GM18502 (cell line): ENCODE measurements at regions not wholly inside any gene's neighbourhood (a gene's known extent, or its start where the extent isn't known, plus 50 kb on each side); places are given as distances from the start of the nearest gene placed in this dataset.

Source experiments
- ATAC-seq: cut with Tn5 transposase; IDR thresholded peaks from one replicate; pipeline ENCODE4 v1.9.1; 2021; ENCODE audit warnings: mild to moderate bottlenecking; ENCODE audit not compliant: unreplicated experiment, poor library complexity

DNA sequence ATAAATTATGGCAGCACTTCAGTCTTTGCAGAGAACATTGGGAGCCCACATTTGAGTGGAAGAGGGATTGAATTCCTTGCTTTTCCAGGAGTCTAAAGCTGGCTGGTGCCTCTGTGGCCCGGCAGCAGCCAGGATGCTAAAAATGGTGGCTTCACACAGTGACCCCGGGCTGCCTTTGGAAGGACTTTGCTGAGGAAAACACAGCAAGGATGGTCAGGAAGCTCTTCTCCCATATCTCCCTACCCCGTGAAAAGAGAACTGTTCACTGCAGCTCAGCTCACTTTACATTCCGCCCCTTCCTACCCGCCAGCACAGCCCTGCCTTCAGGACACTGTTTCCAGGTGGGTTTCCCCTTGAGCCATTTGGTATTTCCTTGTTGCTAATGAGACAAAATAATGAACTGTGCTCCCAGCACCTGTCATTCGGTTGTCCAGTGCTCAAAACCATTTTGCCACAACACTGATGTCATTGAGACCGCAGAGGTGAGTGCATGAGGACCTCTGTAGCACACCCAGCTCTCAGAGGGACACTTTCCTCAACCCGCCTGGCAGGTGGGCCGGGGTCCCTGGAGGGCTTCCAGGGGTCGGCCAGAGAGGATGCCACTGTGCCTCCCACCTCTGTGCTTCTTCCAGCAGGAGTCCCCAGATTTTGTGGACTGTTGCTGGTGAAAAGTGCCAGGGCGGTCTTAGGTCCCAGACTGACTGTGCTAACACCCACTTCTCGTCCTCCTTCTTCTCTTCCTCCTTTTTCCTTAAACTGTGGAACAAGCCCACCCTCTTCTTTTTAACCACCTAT is 255.7 kb upstream of the PPP2R2D start:
- no peak for ATAC-seq

DNA sequence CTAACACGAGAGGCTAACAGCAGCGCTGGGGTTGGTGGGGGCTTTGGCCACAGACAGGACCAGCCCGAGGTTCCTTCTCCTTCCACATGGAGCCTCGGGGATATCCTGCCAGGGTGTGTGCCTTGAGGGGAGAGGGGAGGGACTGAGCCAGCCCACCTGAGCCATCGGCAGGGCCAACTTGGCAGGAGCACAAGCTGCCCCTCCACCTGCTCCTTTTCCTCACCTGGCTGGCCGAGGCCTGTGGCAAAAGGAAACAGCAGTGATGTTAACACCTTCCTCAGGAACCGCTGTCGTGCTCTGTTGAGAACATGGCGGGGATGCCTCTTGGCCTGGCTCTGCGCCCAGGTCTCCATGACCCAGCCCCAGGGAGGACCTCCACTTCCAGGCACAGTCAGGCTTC is 255.1 kb upstream of the PPP2R2D start:
- ATAC-seq, result no peak

DNA sequence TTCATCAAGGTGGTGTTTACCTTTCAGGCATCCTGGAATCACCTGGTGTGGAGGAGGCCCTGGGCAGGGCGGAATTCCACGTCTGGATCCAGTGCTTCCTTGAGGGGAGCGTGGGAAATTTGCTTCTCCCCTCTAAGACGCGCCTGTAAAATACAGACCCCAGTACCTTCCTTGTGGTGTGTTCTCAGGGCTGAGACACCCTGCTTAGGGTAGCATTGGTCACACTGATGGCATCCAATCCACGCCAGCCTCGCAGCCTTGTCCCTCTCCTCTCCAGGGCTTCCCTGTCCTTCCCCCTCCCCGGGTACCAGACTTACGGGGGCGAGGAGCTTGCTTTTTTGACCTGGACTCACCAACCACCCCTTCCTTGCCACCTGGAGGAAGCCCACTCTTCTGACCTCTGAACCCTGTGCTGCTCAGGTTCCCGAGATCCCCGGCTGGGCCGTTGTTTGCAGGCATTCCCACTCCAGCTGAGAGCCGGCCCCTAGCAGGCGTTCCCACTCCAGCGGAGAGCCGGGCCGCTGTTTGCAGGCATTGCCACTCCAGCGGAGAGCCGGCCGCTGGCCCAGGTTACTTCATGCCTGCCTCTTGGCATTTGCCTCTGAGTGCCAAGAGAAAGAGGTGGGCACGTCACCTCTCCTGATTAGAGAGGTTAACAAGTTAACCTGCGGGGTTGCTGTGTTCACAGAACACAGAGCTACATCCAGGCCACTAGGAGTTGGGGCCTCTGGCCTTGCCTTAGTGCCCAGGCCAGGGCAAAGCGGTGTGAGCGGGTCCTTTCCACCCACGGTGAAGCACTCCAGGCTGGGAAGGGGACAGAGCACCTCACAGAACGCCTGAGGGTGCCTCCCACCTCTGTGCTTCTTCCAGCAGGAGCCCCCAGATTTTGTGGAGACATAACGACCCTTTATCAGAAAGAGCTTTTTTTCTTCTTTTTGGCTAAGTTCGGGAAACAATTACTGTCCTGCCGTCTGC is 254.0 kb upstream of the PPP2R2D start:
- ATAC-seq, result no peak

DNA sequence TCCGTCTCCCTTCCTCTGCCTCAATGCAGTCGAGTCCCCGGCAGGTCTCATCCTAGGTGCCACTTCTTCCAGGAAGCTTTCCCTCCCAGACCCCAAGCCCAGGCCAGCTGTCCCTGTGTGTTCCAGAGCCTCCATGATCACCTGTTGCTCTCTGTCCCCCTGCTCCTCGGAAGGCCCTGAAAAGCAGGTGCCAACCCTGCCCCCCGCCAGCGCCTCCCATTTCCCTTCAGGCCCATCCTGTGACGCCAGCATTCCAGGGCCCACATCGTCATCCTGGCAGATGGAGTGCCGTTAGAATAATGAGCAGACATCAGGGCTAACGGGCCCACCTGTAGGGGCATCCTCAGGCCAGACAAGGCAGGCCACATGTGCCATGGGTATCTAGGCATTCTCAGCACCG is 253.0 kb upstream of the PPP2R2D start:
- ATAC-seq, result no peak

DNA sequence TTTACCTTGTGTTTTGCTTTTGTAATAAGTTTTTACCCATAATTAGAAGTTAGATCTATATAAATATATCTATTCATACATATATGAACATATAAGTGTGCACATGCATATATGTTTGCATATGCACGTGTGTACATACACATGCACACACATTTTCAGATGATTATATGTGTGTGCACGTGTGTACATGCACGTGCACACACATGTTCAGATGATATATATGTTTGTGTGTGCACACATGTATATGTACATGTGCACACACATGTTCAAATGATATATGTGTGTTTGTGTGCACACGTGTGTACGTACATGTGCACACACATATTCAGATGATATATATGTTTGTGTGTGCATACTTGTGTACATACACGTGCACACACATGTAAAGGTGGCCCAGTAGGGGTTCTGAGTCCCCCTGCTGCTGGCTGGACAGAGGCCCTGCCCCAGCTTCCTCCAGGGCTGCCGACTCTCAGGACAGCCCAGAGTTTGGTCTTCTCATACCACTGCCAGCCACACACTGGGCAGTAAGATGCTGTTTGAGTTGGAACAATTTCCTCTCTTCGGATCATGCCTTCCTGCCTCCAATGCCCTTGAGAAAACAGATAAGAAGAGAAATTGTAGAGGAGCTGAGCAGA is 252.3 kb upstream of the PPP2R2D start:
- no peak for ATAC-seq

DNA sequence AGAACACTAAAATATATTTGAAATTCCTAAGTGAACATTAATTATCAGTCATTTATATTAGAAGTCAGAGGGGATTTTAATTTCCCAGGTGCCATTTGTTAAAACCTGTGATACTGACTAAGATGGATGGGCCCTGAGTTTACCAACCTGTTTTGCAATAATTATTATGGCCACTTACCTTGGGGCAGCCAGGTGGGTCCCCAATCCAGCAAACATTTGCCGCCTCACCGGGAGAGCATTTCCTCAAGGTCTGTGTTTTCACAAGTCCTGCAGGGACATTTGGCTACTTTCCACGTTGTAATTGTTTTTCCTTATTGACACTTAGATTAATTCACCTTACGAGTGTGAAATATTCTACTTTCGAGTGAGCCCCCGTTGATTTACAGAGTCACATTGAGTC is 251.2 kb upstream of the PPP2R2D start:
- no peak for ATAC-seq

DNA sequence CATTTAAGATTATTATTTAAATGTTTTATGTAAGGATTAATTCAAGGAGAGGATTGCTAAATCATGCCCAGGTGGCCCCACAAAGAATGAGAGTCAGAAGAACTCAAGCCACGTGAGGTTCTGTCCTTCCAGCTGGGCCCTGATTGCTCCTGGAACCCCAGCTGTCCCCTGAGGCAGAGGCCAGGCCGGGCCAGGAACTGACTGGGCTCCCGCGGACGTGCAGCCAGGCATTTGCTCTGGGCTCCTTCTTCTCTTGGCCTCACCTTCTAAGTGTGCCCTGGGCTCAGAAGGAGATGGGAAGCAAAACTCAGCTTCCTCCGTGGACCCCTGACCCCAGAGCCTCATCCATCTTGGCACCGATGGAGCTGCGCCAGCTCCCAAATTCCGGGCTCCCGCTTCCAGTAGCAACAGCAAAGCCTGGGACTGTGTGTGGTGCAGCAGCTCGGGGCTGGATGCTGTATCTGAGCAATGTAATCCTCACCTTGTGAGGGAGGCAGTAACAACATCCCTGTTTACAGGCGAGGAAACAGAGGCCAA is 250.6 kb upstream of the PPP2R2D start:
- ATAC-seq, result no peak

DNA sequence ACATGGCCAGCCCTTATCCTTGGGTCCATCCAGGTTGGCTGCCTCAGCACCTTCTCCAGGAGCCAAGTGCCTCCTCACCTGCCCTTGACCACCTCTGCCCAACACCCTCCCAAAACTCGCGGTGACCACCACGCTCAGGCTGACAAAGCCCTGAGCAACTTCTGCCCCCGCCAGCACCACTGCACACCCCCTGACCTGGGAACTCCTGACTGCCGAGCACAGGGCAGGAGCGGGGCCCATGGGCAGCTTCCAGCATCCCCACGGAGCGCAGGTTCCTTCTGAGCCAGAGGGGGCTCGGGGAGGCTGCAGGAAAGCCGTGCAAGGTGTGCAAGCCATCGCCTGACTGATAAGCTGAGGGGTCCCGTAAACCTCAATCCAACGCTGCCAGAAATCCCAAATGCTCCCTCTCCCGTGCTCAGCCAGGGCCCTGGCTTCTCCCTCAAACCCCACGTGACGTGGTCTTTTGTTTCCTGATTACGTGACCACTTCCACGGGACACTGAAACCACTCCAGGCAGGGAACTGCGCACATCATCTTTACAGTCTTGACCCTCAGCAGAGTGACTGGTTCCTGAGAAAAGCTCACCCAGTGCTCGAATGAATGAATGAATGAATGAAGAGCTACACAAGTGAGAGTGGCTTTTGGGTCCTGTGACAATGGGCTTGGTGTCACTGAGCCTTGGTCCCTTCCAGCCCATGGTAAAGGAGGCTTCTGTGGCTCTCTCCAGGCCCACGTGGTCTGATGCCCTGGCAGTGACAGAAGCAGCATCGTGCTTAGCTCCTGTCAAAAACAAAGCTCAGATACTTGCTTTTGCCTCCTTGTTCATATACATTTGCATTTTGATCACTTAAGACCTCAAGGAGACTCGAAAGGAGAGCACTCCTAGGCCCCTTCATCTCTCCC is 249.8 kb upstream of the PPP2R2D start:
- no peak for ATAC-seq

DNA sequence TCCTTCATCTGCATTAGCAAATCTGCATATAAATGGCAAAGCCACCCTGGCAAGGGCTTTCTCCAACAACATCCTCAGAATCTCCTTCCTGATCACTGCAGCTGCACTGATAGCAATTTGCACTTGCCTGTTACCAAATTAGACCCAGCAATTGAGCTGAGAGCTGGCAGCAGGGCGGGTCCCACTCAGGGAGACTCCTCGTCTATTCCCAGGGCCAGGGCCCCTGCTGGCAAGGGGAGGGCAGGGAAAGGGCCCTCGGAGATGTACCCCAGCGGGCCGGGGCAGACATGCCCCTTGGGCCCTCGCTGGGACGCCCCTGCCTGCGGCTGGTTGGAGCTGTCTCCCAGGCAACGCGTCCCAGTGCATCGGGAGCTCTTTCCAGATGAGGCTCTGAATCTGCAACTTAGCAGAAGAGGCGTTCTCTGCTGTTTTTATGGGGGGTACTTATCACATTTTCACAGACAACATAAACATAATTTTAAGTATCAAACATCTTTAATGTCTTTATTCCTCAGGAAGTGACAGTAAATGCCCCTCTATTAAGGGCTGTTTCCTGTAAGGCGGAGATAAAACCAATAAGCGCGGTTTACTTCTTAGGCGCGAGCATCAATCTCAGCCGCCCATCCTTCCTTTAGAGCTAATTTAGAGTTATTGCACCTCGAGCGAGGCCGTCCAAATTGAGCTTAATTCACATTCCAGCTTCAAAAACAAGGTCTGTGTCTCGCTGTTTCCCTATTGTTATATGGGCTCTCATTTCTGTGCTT is 249.0 kb upstream of the PPP2R2D start:
- no peak for ATAC-seq

DNA sequence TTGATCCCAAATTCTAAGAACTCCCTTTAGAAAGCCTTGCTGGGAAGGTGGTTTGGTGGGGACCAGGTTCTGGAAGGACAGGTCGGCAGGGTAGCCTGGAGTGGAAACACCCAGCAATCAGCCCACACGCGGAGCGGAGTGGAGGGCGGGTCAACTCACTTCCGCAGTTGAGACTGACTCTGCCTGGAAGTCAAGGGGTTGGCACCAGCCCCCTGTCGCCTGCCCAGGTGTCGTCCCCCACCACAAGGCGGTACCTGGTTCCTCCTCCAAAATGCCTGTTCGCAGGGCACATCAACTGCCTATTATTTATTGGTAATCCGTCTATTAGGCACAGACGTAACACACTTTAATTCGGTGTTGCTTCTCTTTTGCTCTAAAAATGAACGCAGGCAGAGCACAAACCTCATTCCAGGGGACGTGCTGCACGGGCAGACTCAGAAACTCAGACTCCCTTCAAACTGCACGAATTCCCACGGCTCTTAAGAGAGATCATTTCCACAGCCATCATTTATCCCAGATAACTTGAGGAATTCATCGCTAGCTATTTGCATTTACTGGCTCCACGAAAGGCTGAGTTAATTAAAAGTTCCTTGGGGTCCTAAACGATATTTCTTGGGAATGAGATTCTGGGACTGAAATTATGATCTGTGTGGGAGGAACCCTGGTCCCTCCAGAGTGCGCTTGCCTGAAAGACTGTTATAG is 248.2 kb upstream of the PPP2R2D start:
- ATAC-seq, result no peak

DNA sequence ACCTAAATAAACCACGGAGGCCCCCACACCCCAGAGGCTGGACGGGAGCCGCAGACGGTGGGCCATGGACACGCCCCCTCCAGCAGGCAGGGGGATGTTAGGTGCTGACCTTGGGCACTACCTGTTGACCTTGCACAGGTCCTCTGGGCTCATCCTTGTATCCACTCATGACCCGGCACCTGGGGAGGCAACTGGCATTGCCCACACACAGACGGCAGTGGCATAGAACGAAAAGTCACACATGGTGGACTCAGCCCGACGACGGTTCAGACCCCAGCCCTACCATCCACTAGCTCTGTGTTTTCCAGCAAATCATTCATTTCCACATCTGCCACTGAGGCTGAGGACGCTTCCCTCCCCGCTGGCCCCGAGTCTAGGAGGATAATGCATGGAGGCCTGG is 247.7 kb upstream of the PPP2R2D start:
- no peak for ATAC-seq

DNA sequence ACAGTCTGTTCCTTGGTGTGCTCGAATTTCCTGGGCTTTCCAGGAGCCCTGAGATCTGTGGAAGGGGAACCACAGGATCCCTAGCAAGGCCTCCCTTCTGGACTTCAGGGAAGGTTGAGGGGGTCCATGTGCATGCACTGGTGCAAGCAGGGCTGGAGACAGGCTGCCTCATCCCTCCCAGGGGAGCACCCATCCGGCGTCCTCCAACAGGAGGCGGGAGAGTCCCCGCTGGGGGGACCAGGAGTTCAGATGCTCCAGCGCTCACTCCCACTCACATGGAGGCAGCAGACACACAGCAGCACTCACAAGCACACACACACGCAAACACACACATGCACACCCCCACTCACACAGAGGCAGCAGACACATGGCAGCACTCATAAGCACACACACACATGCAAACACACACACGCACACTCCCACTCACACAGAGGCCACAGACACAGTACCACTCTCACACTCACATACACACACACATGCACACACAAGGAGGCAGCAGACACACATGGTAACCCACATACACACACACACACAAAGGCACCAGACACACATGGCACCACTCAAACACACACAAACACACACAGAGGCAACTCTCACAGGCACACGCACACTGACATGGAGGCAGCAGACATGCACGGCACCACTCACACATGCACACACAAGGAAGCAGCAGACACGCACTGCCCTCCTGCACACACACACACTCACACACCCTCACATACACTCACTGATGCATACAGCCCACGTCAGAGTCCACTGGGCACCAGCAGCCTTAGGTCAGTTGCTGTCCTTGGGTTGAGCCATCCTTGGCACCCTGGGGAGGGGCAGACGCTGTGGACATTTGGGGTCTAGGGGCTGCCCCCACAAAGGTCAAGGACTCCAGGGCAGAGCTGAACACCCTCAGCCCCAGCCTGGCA is 247.0 kb upstream of the PPP2R2D start:
- no peak for ATAC-seq

DNA sequence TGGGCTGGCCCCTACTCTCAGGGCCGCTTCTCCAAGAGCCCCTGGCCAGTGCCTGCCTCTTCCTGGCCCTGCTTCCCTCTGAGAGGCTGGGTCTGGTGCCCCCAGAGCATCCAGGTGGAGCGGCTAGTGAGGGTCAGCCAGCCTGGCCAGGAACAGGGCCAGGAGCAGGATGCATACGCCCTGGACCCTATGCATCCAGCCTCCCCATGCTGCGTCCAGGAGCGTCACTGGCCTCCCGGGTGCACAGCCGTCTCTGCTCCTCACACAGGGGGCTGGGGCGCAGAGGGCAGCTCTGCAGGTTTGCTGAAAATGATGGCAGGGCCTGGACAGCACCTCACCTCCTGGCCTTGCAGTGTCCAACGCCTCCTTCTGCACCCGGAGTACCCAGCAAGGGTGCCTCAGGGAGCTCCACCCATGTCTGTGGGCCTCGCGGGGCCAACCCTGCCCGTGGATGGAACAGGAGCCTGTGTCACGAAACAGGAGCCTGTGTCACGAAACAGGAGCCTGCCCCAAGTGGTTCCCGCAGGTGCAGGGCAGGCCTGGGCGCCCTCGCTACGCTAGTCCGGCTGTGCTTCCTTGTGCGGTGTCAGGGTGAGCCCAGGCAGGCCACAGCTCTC is 246.2 kb upstream of the PPP2R2D start:
- no peak for ATAC-seq

DNA sequence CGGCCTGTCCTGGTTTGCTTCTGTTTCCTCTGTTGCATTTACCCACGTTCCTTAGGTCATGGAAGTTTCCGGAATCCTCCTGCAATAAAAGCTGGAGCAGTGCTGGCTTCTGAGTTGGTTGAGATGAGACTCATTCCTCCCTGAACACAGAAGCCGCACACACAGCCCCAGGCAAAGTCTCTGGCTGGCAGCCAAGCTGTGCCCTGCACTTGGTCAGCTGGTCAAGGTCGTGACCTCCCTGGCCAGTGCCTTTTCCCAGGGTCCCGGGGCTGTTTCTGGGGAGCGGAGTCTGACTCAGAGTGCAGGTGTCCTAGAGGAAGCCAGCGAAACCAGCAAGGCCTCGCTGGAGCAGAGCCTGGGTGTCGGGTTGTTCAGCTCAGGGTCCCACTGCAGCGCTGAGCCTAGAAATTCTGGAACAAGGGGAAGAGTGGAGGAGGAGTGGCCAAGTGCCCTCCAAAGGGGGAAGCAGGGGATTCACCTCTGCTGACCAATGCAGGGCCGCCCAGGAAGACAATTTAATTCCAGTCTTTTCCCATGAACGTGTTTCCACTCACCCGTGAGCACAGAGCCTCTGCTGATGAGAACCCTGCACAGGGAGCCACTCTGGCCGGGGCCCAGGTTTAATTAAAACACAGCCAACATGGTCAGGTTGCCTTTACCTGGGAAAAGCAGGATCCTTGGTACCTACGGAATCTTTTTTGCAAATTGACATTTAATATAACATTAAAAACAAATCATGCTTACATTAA is 245.5 kb upstream of the PPP2R2D start:
- no peak for ATAC-seq

DNA sequence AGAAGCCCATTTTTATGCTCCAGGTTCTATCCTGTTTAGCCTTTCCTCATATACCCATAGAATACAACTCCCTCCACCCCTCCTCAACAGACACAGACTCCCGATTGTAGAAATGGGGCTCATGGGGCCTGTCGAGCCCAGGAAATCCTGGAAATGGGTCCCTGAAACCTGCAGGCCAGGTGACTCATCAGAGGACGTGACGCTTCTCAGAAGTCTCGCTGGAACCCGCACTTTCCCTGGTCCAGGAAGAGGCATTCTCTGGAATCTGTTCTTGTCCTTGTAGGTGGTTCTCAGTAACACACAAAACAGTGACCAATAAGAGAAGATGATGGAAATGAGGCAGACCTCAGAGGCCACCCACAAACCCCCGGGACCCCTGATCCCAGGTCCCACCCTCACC is 244.8 kb upstream of the PPP2R2D start:
- ATAC-seq, result no peak

DNA sequence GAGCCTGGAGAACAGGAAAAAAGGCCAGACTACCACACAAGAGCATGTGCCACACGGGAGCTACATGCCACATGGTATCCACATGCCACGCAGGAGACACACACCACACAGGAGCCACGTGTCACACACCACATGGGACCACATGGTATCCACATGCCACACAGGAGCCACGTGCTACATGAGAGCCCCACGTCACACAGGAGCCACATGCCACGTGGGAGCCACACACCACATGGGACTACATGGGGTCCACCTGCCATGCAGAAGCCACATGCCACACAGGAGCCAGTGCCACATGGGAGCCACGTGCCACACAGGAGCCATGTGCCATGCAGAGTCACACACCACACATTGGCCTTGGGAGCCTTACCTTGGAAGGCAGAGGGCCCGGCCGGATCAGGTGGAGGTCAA is 244.4 kb upstream of the PPP2R2D start:
- ATAC-seq, result no peak
